ENCODE measurements at regions not wholly inside any gene's neighbourhood (a gene's known extent, or its start where the extent isn't known, plus 50 kb on each side); places are given as distances from the start of the nearest gene placed in this dataset.

DNA sequence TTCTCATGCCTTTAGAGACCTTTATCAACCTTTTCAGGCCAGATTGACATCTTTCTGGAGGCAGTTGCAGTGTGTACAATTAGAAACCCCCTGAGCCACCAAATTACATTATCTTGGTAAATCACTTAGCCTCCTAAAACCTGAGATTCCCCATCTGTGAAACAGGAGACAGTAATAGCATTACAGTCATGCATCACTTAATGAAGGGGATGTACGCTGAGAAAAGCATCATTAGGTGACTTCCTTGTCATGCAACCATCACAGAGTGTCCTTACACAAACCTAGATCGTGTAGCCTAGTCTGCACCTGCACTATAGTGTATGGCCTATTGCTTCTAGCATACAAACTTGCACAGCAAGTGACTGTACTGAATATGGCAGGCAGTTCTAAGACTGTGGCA is 400.8 kb upstream of the CNTN3 start:
- H3K4me3 ChIP-seq (ENCODE audit: low read depth, low read length) = no peak overlapping the region
- TF ChIP-seq CTCF (IDR thresholded peaks at IDR 0.05; ENCODE audit: low read depth, low read length) = no peak

- no peak for TF ChIP-seq CTCF (IDR thresholded peaks at IDR 0.05; ENCODE audit: low read depth, low read length)
- H3K4me3 ChIP-seq (ENCODE audit: low read depth, low read length) = no peak overlapping the region
Measured at GRCh38 chr3:75035146-75035545, 420.7 kb upstream of the CNTN3 start.

DNA sequence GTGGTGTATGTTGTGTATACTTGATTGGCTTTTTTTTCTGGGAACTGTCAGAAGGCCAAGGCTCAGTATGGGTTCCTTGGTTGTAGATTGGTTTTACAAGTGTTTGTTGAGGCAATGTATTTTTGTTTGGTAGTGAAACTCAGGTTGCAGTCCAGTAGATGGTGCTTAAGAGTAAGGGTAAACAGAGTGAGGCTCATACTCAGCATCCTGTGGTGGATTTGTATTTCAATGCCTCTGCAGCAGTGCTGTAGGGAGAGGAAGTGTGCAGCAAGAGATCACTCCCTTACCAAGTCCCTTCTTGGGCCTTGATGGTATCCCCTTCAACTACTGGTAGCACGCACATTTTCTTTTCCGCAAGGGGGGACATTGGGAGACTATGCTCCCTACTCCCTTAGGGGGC is 428.5 kb upstream of the CNTN3 start:
- no peak overlapping the region for H3K4me3 ChIP-seq (ENCODE audit: low read depth, low read length)
- TF ChIP-seq CTCF (IDR thresholded peaks at IDR 0.05; ENCODE audit: low read depth, low read length) = no peak

DNA sequence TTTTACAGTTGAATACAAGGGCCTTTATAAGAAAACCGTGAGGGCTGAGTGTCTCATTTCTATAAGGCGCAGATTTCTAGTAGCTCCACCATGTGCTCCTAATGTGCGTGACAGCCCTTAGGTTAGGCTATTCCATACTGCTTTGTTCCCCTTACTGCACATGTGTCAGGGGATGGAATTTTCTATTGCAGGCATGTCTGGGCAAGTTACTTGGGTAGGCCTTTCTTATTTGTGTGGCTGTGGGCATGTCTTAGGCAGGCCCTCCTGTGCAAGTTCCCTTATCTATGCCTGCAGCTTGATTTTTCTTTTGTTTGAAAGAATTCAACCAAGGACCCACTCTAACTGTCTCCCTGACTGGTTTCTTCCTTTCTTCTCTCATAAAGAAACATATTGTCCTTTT is 434.2 kb upstream of the CNTN3 start:
- H3K4me3 ChIP-seq (ENCODE audit: low read depth, low read length) = no peak overlapping the region
- no peak for TF ChIP-seq CTCF (IDR thresholded peaks at IDR 0.05; ENCODE audit: low read depth, low read length)

DNA sequence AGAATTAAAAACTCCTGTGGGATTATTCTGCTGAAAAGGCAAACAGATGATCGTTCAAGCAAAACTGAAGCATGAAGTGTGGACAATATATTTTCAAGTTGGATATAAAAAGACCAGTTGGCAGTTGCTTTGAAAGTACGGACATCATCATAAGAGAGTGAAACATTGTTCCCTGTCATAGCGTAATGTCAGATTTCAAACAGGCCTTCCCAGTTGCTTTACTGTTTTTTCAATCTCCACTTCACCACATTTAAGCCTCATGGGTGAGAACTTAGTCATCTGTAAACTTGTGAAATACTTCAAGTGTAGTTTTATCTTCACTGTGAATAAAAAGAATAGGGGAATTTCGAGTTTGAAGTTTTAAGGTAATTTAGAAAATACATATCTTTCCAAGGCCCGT is 435.1 kb upstream of the CNTN3 start:
- H3K4me3 ChIP-seq (ENCODE audit: low read depth, low read length) = no peak overlapping the region
- no peak for TF ChIP-seq CTCF (IDR thresholded peaks at IDR 0.05; ENCODE audit: low read depth, low read length)

GRCh38 chr3:75059120-75059519 is 444.7 kb upstream of the CNTN3 start:
- H3K4me3 ChIP-seq (ENCODE audit: low read depth, low read length) = no peak overlapping the region

DNA sequence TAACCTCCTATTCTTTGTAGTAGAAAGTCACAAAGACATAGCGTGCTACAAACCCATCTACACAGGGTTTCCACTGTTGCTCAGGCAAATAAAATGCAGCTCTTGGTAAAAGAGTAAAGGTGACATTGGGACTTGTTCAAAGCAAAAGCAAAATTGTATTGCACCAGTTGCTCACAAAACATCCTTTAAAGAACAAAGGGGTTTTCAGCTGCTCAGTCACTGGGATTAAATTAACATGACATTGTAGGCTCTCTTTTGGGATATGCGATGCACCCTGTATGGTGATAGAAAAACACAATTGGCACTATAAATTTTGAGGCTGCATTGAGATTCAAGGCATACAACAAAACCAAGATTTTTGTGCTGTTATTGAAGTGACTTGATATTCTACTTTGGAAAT is 447.3 kb upstream of the CNTN3 start:
- no peak overlapping the region for H3K4me3 ChIP-seq (ENCODE audit: low read depth, low read length)
- TF ChIP-seq CTCF (IDR thresholded peaks at IDR 0.05; ENCODE audit: low read depth, low read length) = no peak

More at GRCh38 chr3:75059120-75059519, 444.7 kb upstream of the CNTN3 start:
- no peak for TF ChIP-seq CTCF (IDR thresholded peaks at IDR 0.05; ENCODE audit: low read depth, low read length)

Data from WI38 (cell line).